GM19372 (cell line): ENCODE measurements at regions not wholly inside any gene's neighbourhood (a gene's known extent, or its start where the extent isn't known, plus 50 kb on each side); places are given as distances from the start of the nearest gene placed in this dataset.

Experiments
- ATAC-seq: cut with Tn5 transposase; IDR thresholded peaks from one replicate; pipeline ENCODE4 v1.9.1; 2021; ENCODE audit warnings: mild to moderate bottlenecking, low read depth, moderate library complexity; ENCODE audit not compliant: unreplicated experiment

GRCh38 chr20:23282111-23282510, 68.5 kb upstream of the NXT1 start:
- ATAC-seq = no peak

DNA sequence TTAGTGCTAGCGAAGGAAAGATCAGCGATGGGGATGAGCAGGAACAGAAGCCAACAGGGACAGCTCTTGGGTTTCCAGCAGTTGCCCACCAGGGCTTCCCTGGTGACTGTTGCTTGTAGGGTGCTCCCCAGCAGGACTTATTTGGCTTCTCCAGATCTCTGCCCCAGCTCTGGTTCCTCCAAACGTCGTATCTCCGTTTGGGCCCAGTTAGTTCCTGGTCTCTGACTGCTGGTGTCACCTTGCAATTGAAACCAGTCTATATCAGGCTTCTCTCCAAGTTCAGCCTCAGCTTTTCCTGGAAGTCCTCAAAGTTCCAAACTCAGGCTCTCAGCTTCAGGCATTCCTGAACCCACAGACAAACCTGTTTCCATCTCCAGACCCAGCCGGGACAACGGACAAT, 70.8 kb upstream of the NXT1 start:
- ATAC-seq = no peak

DNA sequence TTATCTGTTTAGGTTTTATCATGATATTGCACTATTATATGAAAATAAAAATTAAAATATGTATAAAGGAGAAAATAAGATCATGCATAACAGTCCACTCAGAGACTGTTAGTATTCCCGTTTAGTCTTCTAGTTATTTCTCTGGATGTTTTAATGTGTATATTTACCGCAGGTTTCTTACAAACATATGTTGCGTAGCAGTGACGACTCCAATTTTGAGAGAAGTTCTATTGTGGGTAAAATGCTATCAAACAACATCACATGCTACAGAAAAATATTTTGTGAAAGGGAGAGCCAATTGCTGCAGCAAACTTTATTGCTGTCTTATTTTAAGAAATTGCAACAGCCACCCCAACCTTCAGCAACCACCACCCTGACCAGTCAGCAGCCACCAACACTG, 72.4 kb upstream of the NXT1 start:
- ATAC-seq = no peak

DNA sequence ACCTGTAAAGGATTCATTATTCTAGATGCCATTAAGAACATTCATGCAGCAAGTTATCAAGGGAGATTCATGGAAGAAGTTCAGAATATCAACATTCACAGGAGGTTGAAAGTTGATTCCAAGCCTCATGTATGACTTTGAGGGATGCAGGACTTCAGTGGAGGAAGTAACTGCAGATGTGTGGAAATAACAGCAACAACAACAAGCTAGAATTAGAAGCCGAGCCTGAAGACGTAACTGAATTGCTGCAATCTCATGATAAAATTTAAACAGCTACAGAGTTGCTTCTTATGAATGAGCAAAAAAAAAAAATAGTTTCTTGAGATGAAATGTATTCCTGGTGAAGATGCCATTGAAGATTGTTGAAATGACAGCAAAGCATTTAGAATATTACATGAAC, 73.3 kb upstream of the NXT1 start:
- no peak for ATAC-seq

GRCh38 chr20:23273776-23274175, 76.8 kb upstream of the NXT1 start:
- ATAC-seq = no peak

DNA sequence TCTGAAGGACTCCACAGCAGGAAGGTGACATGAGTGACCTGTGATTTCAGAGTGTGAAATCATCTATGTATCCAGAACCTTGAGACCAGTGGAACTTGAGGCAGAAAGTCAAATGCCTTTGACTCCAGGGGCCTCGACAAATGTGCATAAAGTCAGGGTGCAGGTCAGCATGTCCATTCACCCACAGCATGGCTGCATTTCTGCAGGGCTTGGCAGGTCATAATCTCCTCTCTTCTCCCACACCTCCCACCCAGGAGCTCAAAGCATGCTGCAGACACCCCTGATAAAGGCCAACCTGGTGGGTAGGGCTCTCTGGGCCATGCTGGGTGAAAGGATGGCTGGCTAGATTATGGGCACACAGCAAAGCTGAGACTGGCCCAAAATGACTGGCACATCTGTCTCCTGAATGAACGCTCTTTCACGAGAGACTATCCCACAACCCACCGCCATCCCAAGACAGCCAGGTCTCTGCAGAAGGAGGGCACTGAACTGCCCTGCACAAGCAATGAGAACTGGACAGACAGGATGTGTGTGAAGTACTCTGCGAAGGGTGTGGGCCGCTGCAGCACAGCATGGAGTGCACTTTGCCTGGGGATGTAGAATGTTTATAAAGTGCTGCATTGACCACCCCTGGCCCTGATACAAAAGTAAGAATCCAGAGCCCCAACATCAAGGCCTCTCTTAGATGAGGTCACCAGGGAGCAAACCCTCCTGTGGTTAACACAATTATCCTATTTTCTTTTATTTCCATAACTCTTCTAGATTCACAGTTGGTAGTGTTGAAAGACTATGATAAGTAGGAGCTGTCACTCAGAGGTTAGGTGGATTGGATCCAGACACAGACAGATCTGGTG, 78.2 kb upstream of the NXT1 start:
- ATAC-seq = no peak

DNA sequence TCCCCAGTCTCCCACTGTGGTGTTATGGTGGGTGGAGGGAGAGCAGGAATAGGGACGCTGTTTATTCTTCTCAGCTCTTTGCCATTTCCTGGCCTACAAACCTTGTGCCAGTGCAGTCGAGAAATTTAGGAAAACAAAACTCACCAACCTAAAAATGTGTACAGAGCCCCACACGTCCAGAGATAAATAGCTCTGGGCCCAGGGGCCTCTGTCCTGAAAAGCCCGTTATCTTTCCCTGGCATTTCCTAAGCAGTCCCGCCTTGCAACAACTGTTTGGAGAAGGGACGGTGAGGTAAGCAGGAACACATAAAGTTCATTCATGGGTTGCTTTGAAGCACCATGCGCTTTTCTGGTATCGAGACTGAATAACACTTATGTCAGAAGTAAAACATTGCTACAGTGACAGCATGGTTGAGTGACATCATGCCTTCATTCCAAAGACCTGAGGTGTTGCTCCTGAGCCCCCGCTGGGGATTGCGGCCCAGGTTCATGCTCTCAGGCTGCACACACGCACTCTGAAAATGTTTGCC, 80.1 kb upstream of the NXT1 start:
- no peak for ATAC-seq

- ATAC-seq = no peak
These were observed 80.6 kb upstream of the NXT1 start for GRCh38 chr20:23269954-23270353.

- no peak for ATAC-seq
These were observed 81.7 kb upstream of the NXT1 start for GRCh38 chr20:23268792-23269354.

- ATAC-seq = no peak
These were observed 82.7 kb upstream of the NXT1 start for GRCh38 chr20:23267909-23268308.

DNA sequence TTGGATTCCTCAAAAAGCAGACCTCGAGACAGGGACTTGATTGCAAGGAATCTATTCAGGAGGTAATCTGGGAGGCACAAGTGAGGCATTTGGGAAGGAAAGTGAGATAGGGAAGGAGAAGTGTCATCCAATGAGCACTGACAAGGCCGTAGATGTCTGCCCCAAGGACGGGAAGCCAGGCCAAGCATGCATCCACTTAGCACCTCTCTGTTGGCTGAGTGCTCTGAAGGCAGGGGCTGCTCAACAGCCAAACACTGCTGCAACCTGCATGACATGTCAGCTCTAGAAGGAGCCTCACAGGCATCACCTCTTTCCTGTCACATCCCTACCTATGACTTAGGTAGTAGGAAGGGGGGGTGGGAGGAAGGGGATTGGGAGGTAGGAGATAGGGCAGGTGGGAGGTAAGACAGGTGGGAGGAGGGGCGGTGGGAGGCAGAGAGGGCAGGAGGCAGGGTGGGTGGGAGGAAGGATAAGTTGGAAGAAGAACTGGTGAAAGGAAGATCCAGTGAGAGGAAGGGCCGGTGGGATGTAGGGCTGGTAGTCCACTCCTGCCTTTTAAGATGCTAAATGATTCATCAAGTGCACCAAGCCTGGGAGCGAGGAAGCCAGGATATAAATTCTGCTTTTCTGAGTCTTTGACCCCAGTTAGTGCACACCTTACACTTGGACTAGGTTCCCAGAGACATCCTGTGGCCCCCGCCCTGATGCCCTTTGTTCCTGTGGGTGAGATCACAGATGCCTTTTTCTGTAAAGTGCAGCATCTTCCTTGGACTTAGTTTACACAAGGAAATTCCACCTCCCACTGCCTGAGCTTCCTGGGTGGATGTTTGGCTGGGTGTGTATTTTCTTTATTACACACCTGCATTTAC, 83.8 kb upstream of the NXT1 start:
- no peak for ATAC-seq

- ATAC-seq = no peak
These were observed 85.4 kb upstream of the NXT1 start for GRCh38 chr20:23265226-23265625.

DNA sequence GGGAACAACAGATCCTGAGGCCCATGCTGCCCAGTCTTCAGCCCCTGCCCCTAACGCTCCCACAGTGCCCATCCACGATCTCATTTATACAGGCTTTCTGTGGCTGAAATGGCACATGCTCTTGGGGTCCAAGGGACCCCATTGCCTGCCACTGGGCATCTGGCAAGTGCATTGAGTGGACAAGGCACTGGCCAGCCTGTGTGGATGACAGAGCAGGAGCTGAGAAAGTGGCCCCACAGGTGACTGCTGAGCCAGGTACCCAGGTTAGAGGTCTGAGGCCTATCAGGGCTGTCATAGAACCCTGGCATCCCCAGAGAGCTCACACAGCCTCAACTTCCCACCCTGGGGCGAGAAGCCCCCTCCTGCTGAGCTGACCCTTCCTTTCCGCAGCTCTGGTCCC, 86.0 kb upstream of the NXT1 start:
- no peak for ATAC-seq

DNA sequence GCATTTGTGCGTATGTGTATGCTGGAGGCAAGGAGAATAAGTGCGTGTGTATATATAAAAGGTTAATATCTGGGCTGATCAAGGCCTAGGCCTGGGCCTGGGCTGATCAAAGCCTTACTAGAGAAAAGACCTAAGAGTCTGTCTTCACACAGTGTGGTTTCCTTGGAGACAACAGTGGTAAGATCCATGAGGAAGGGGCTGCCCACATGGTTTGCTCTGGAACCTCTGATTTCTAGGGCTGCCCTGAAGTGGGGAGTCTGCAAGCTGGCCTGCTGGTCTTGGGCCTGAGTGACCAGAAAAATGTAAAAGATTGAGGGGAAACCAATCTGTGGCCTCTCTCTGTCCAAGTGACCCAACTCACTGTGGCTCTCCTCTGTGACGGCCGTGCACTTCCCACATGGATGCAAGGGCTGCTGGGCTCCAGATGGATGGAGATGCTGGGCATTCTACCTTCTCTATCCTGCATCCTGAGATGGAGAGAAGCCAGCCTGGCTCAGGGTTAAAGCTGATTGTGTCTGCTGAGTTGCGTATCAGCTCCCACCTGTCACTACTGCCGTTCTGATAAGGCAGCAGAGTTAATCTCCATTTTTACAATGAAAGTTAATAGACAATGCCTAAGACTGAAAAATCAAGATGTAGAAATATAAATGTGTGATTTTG, 90.3 kb upstream of the NXT1 start:
- ATAC-seq = no peak

DNA sequence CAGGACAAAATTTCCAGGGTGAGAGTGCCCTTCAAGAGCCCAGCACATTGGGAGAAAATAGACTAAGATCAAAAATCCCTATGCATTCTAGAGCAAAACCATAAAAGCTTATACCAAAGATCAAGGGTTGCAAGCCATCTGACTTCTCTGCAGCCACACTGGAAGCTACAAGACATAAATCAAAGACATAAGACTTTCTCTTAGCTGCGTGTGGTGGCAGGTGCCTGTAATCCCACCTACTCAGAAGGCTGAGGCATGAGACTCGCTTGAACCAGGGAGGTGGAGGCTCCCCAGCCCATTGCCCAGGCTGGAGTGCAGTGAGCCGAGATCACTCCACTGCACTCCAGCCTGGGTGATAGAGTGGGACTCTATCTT, 91.9 kb upstream of the NXT1 start:
- no peak for ATAC-seq

DNA sequence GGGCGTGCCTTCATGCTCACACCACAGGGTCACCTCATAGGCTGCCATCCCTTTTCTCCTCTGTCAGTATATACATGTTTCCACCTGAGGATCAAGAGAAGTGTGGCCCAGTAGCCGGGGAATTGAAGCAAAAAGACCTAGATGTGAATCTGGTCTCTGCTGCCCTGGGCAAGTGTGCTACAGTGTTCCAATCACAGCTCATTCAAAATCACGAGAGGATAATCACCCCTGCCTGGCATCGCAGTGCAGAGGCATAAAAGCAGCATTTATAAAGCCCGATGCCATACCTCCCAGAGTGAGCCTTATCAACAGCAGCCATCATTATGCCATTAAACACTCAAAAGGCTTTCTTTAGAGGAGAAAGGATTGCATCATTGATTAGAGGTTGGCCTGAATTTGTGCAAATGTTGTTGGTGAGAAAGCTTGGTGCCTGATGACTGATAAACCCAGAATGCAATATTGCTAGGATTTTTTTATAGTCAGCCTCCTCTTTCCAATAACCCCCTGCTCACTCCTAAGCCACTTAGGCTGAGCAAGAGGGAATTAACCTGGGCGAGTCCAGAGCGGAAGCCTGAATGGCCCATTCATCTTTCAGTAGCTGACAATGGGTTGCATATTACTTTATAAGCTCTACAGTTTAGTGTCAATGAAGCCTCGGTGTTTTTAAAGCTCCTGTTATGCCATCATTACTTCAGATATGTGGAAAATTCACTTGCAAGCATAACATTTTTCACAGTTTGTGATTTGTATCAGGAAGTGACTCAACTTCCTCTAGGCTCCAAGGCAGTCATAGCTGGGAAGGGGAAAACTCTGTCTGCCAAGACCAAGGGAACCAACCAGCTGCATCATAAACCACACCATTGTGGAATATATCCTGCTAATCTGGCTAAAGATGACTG, 92.5 kb upstream of the NXT1 start:
- ATAC-seq = no peak

DNA sequence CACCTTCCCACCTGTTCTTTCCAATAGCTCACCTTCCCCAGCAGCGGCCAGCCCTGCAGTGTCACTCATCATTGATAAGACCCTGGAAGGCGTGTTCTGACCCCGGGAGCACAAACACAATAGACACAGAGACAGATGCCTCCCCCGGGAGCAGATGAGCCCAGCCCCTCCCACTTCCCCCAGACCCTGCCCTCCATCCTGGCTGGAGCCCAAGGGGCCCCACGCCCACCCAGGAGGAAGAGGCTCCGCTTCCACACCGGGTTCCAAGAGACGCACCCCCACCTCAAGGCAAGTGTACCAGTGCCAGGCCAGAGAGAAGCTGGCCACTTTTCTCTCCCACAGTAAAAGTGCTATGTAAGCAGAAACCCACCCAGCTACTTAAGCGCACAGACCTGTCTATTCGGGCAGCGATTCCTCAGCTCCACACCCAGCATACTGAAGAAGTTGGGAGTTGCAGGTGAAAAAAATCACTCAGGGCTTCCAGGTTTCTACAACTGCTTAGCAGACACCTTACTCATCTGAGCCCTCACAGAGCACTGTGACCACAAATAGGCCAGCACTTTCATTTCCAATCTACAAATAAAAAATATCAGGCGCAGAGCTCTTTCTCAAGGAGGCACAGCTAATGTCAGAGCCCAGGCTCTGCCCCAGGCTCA, 93.4 kb upstream of the NXT1 start:
- ATAC-seq = no peak

GRCh38 chr20:23255716-23256385, 94.7 kb upstream of the NXT1 start:
- ATAC-seq = no peak

DNA sequence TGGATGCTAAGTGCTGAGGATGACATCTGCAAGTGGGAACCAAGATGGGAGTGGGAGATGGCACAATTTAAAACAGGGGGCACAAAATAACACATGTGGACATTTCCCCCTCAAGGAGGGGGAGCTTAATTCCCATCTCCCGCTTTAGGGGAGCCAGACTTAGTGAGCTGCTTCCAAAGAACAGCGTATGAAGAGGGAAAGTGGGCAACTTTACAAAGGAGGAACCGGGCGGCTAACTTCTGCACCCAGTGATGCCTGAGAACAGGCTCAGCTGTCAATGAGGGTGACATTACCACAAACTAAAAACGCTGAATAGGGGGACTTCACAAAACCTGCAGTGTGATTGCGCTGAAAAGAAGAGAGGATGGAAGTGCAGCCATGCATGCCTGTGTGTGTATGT, 95.5 kb upstream of the NXT1 start:
- ATAC-seq = no peak
